HCT116 (cell line): ENCODE measurements at regions not wholly inside any gene's neighbourhood (a gene's known extent, or its start where the extent isn't known, plus 50 kb on each side); places are given as distances from the start of the nearest gene placed in this dataset.

Experiments
- ATAC-seq: fragments of 200-7000 bp; cut with Tn5 transposase; 2 replicates; pipeline ENCODE4 v1.9.1; 2020; ENCODE audit warnings: mild to moderate bottlenecking, moderate library complexity
- BruUV-seq: library from RNA; stranded (reverse); fragments of 400-500 nt; replicated peaks from 2 replicates; lab custom pipeline; 2021; lab: Mats Ljungman, UMichigan
- CTCF ChIA-PET: fragments of 300-600 bp; sonication (Branson Sonifier 250); formaldehyde crosslinking; loops from one replicate; lab custom pipeline; 2021; ENCODE audit warnings: antibody characterized with exemption; lab: Charles Lee
- POLR2A ChIA-PET: fragments of 300-600, 350-600 bp; sonication (Branson Sonifier 250); formaldehyde crosslinking; loops from one replicate; lab custom pipeline; 2021; ENCODE audit warnings: antibody characterized with exemption; lab: Charles Lee
- RAD21 ChIA-PET, 2 experiments: fragments of 300-600 bp; sonication (Branson Sonifier 250); formaldehyde crosslinking; loops; one replicate each; lab custom pipeline; 2023; ENCODE audit warnings: low total read pairs in 2 of 2; ENCODE audit not compliant: uncharacterized antibody in 2 of 2, unreplicated experiment in 2 of 2, low non-redundant PET in 1 of 2; lab: Charles Lee
- DNase-seq: peaks from one replicate; pipeline ENCODE4 v3.0.0-alpha.2; 2010; ENCODE audit warnings: low read depth, low spot score
- H2AFZ ChIP-seq: fragments of 200-600 bp; shearing (Covaris generic), sonication (generic); 2 replicates; pipeline ENCODE4 v1.6.1; 2017; ENCODE audit warnings: low read depth, mixed run types, mixed read lengths, antibody characterized with exemption, low read length; ENCODE audit not compliant: poor library complexity, severe bottlenecking
- H3K27ac ChIP-seq: 2 replicates; pipeline ENCODE4 v1.5.1; 2012; ENCODE audit warnings: low read depth, low read length
- H3K27me3 ChIP-seq: fragments of 200-600 bp; sonication (generic); 2 replicates; pipeline ENCODE4 v1.6.1; 2016; ENCODE audit warnings: mixed run types, low read length, mixed read lengths; ENCODE audit not compliant: insufficient read depth
- H3K36me3 ChIP-seq, 2 experiments: fragments of 200-500 bp in 1 of 2; fragments of 200-600 bp in 1 of 2; sonication (Bioruptor generic) in 1 of 2; sonication (generic) in 1 of 2; 2 replicates each; pipeline versions ENCODE4 v1.5.1 to v1.6.1; 2014 to 2016; ENCODE audit warnings: low read length in 2 of 2, inconsistent platforms in 1 of 2, mixed read lengths in 1 of 2, mixed run types in 1 of 2; ENCODE audit not compliant: insufficient read depth in 2 of 2, control insufficient read depth in 1 of 2
- H3K4me1 ChIP-seq, 2 experiments: fragments of 200-600 bp in 1 of 2; sonication (generic) in 1 of 2; 2 replicates each; pipeline versions ENCODE4 v1.5.1 to v1.6.1; 2012 to 2017; ENCODE audit warnings: low read length in 2 of 2, inconsistent platforms in 1 of 2, mild to moderate bottlenecking in 1 of 2, mixed read lengths in 1 of 2, mixed run types in 1 of 2, moderate library complexity in 1 of 2; ENCODE audit not compliant: insufficient read depth in 2 of 2, control insufficient read depth in 1 of 2
- H3K4me2 ChIP-seq: fragments of 200-600 bp; sonication (generic); 2 replicates; pipeline ENCODE4 v1.6.1; 2017; ENCODE audit warnings: mixed run types, low read length, mixed read lengths
- H3K4me3 ChIP-seq, 2 experiments: fragments of 200-600 bp in 1 of 2; sonication (generic) in 1 of 2; replicated peaks in 1 of 2; 2 replicates each; pipeline ENCODE4 v1.5.1; 2011 to 2016; ENCODE audit warnings: low read length in 2 of 2, control low read depth in 1 of 2, low read depth in 1 of 2, mild to moderate bottlenecking in 1 of 2, mixed read lengths in 1 of 2, mixed run types in 1 of 2
- H3K79me2 ChIP-seq: fragments of 200-600 bp; sonication (generic); 2 replicates; pipeline ENCODE4 v1.6.1; 2017; ENCODE audit warnings: mild to moderate bottlenecking, mixed run types, low read length, moderate library complexity, mixed read lengths; ENCODE audit not compliant: insufficient read depth
- H3K9ac ChIP-seq: fragments of 200-600 bp; sonication (generic); 2 replicates; pipeline ENCODE4 v1.6.1; 2016; ENCODE audit warnings: low read length, mixed read lengths
- H3K9me2 ChIP-seq: fragments of 200-600 bp; sonication (generic), shearing (Covaris generic); 2 replicates; pipeline ENCODE4 v1.6.1; 2017; ENCODE audit warnings: mixed run types, mild to moderate bottlenecking, moderate library complexity; ENCODE audit not compliant: insufficient read depth
- H3K9me3 ChIP-seq, 2 experiments: fragments of 200-500 bp in 1 of 2; fragments of 200-600 bp in 1 of 2; sonication (Bioruptor generic) in 1 of 2; sonication (generic) in 1 of 2; 2 replicates each; pipeline ENCODE4 v1.6.1; 2014 to 2017; ENCODE audit warnings: low read length in 2 of 2, mixed read lengths in 2 of 2, inconsistent platforms in 1 of 2, low read depth in 1 of 2, mild to moderate bottlenecking in 1 of 2, mixed run types in 1 of 2, moderate library complexity in 1 of 2; ENCODE audit not compliant: control insufficient read depth in 1 of 2, insufficient read depth in 1 of 2
- H4K20me1 ChIP-seq: fragments of 200-600 bp; sonication (generic), shearing (Covaris generic); 2 replicates; pipeline ENCODE4 v1.6.1; 2017; ENCODE audit warnings: mixed run types, mild to moderate bottlenecking, moderate library complexity; ENCODE audit not compliant: insufficient read depth
- CBX3 ChIP-seq: IDR thresholded peaks from 2 replicates; pipeline ENCODE4 v1.6.1; 2012; ENCODE audit warnings: low read depth
- ELF1 ChIP-seq: IDR thresholded peaks from 2 replicates; pipeline ENCODE4 v1.6.1; 2012; ENCODE audit warnings: low read depth, borderline replicate concordance
- FOSL1 ChIP-seq: IDR thresholded peaks from 2 replicates; pipeline ENCODE4 v1.6.1; 2012; ENCODE audit warnings: low read depth
- JUND ChIP-seq: IDR thresholded peaks from 2 replicates; pipeline ENCODE4 v1.6.1; 2012
- POLR2AphosphoS5 ChIP-seq: IDR thresholded peaks from 2 replicates; pipeline ENCODE4 v1.6.1; 2011; ENCODE audit warnings: mild to moderate bottlenecking, low read depth, low read length, moderate library complexity
- SIN3A ChIP-seq: IDR thresholded peaks from 2 replicates; pipeline ENCODE4 v1.6.1; 2012; ENCODE audit warnings: low read depth
- ZBTB33 ChIP-seq: IDR thresholded peaks from 2 replicates; pipeline ENCODE4 v1.6.1; 2011; ENCODE audit warnings: mild to moderate bottlenecking, low read length, moderate library complexity; ENCODE audit not compliant: insufficient replicate concordance; ENCODE audit errors: extremely low read depth
- ZFX ChIP-seq: fragments of 450-650 bp; IDR thresholded peaks from 2 replicates; pipeline ENCODE4 v1.6.1; 2017
- intact Hi-C: fragments of 100-400 bp; cut with micrococcal nuclease; formaldehyde crosslinking; loops from 2 replicates; pipeline ENCODE4 v1.10.0; 2022
- TF ChIP-seq, protein P1 (sequence below), 3 experiments: fragments of 200-600 bp in 1 of 3; sonication (generic) in 1 of 3; IDR thresholded peaks in 2 of 3; conservative IDR thresholded peaks in 1 of 3; 2 replicates each; pipeline ENCODE4 v1.5.1; 2012 to 2017; ENCODE audit warnings: low read depth in 2 of 3, low read length in 2 of 3, antibody characterized with exemption in 1 of 3, borderline replicate concordance in 1 of 3, control low read depth in 1 of 3, mild to moderate bottlenecking in 1 of 3, mixed read lengths in 1 of 3, mixed run types in 1 of 3, moderate library complexity in 1 of 3; ENCODE audit not compliant: insufficient read depth in 1 of 3

DNA sequence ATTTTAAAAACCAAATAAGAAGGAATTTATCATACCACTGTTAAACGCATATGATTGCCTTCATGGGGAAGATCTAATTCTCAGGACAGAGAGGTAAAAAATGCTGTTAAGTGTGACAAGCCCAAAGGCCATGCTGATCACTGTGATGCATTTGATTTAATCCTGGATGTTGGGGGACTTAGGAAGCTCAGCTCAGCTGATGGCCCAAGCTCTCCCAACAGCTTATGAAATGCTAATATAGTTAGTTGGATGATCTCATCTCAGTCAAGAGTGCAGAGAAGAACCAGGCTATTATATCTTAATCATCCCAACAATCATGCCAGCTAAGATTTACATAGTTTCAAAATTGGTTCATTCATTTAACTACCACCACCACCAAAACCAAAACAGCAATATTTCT, 340.0 kb downstream of the IL20RB start:
- no peaks in the 10 kb centered on the region for H3K9me2 ChIP-seq
- no peak for TF ChIP-seq ZBTB33
- TF ChIP-seq SIN3A = no peak
- TF ChIP-seq ELF1 = no peak
- TF ChIP-seq JUND = no peak
- no peak for TF ChIP-seq CBX3
- TF ChIP-seq POLR2AphosphoS5 = no peak
- TF ChIP-seq FOSL1 = no peak
- TF ChIP-seq ZFX = no peak
- TF ChIP-seq, protein P1, sequence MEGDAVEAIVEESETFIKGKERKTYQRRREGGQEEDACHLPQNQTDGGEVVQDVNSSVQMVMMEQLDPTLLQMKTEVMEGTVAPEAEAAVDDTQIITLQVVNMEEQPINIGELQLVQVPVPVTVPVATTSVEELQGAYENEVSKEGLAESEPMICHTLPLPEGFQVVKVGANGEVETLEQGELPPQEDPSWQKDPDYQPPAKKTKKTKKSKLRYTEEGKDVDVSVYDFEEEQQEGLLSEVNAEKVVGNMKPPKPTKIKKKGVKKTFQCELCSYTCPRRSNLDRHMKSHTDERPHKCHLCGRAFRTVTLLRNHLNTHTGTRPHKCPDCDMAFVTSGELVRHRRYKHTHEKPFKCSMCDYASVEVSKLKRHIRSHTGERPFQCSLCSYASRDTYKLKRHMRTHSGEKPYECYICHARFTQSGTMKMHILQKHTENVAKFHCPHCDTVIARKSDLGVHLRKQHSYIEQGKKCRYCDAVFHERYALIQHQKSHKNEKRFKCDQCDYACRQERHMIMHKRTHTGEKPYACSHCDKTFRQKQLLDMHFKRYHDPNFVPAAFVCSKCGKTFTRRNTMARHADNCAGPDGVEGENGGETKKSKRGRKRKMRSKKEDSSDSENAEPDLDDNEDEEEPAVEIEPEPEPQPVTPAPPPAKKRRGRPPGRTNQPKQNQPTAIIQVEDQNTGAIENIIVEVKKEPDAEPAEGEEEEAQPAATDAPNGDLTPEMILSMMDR (IDR thresholded peaks at IDR 0.05 in 2 of 3, conservative IDR thresholded peaks at IDR 0.05 in 1 of 3; ENCODE audit: borderline replicate concordance in 1 of 3, insufficient read depth in 1 of 3, low read depth in 2 of 3, low read length in 2 of 3) = no peak
- H3K27ac ChIP-seq = no peak overlapping the region
- no peaks in the 10 kb centered on the region for H3K4me1 ChIP-seq
- ChIA-PET RAD21 (no interaction called here), POLR2A (no interaction called here), CTCF (no interaction called here)
- H3K36me3 ChIP-seq = no peaks in the 10 kb centered on the region
- H3K4me3 ChIP-seq = no peak overlapping the region
- peaks cover 4% of the 10 kb centered on the region for H3K27me3 ChIP-seq
- intact Hi-C loops = no loop called here
- ATAC-seq (no peak), DNase-seq (no peak)
- no peaks in the 10 kb centered on the region for H3K79me2 ChIP-seq
- H2AFZ ChIP-seq = no peak overlapping the region
- no peak overlapping the region for H3K9ac ChIP-seq
- no peak overlapping the region for H3K4me2 ChIP-seq
- H4K20me1 ChIP-seq = no peaks in the 10 kb centered on the region
- BruUV-seq = no TSS peak
- H3K9me3 ChIP-seq = no peaks in the 10 kb centered on the region
